ENCODE measurements at regions not wholly inside any gene's neighbourhood (a gene's known extent, or its start where the extent isn't known, plus 50 kb on each side); places are given as distances from the start of the nearest gene placed in this dataset.
"Not testable (repeated sequence)": the region's sequence is repeated elsewhere in the genome, so short reads cannot be mapped to it uniquely, and the experiment has no call there.

DNA sequence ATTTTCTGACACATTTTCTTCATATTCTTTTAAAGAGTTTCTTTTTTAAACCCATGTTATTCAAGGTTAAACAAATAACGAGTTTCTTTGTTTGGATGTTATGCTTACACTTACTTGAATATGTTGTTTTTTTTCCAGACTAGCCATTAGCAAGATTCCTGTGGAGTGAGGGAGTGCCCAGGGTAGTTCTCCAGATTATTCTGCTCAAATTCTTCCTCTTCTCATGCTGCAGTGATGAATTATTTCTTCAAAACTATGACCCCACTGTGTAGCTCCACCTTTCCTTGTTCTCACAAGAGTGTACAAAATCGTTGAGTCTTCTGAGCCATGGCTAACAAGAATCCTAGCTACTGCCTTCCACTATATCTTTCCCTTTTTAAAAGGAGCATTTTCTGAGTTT is 134.1 kb upstream of the ELOVL6 start:
- no peak overlapping the region for H3K27ac Mint-ChIP-seq (ENCODE audit: unreplicated experiment)
- H3K4me1 Mint-ChIP-seq (ENCODE audit: low read depth), result no peaks in the 10 kb centered on the region
- no peak for DNase-seq (ENCODE audit: low spot score)
- no peaks in the 10 kb centered on the region for H3K36me3 Mint-ChIP-seq (ENCODE audit: low read depth)
- H3K4me3 Mint-ChIP-seq (ENCODE audit: unreplicated experiment), result no peak overlapping the region
- no peak for TF ChIP-seq CTCF (IDR thresholded peaks at IDR 0.05)
- peaks cover 17% of the 10 kb centered on the region for H3K9me3 Mint-ChIP-seq (ENCODE audit: low read depth)
- H3K27me3 Mint-ChIP-seq (ENCODE audit: low read depth), result peaks cover 18% of the 10 kb centered on the region

GRCh38 chr4:110326426-110326825 is 128.0 kb upstream of the ELOVL6 start:
- not testable (repeated sequence) for DNase-seq (ENCODE audit: low spot score); H3K4me1 Mint-ChIP-seq (ENCODE audit: low read depth); H3K27ac Mint-ChIP-seq (ENCODE audit: unreplicated experiment); H3K36me3 Mint-ChIP-seq (ENCODE audit: low read depth); H3K4me3 Mint-ChIP-seq (ENCODE audit: unreplicated experiment)
- peaks cover 22% of the 10 kb centered on the region for H3K9me3 Mint-ChIP-seq (ENCODE audit: low read depth)
- peaks cover 23% of the 10 kb centered on the region for H3K27me3 Mint-ChIP-seq (ENCODE audit: low read depth)

DNA sequence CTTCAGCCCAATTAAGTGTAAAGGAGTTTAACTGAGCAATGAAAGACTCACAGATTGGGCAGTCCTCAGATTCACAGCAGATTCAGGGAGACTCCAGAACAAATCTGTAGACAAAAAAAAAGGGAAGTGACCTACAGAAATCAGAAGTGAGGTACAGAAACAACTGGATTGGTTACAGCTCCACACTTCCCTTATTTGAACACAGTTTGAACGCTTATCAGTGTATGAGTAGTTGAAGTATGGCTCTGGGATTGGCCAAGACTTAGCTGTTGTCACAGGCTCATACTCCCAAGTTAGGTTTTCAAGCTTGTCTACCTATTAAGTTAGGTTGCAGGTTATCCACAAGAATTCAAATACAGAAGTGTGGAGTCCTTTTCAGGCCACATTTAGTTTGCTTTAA is 112.4 kb upstream of the ELOVL6 start:
- TF ChIP-seq CTCF (IDR thresholded peaks at IDR 0.05), result no peak
- Mint-ChIP-seq H3K4me3 (ENCODE audit: unreplicated experiment) (no peak overlapping the region), H3K27me3 (ENCODE audit: low read depth) (peaks cover 2% of the 10 kb centered on the region), H3K9me3 (ENCODE audit: low read depth) (no peaks in the 10 kb centered on the region), H3K4me1 (ENCODE audit: low read depth) (peaks cover 5% of the 10 kb centered on the region), H3K36me3 (ENCODE audit: low read depth) (no peaks in the 10 kb centered on the region), H3K27ac (ENCODE audit: unreplicated experiment) (no peak overlapping the region)
- DNase-seq (ENCODE audit: low spot score), result no peak

DNA sequence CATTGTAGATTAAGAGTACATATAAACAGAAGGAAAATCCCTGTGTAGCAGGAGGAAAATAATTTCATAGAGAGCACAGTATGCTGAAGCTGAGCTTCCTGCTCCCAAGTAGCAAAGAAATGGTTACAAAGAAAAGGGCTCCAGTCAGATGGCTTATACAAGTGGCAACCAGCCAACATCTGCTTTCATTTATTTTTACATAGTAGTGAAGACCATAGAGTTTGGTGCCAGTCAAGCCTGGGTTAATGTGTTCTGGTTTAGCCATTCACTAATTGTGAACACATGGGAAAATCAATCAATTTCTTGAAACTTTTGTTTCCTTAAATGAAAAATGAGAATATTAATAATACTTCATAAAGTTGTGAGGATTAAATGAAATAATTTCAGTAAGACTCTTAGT is 111.3 kb upstream of the ELOVL6 start:
- Mint-ChIP-seq H3K27me3 (ENCODE audit: low read depth) (peaks cover 2% of the 10 kb centered on the region), H3K36me3 (ENCODE audit: low read depth) (no peaks in the 10 kb centered on the region), H3K4me3 (ENCODE audit: unreplicated experiment) (no peak overlapping the region), H3K27ac (ENCODE audit: unreplicated experiment) (no peak overlapping the region), H3K4me1 (ENCODE audit: low read depth) (peaks cover 5% of the 10 kb centered on the region), H3K9me3 (ENCODE audit: low read depth) (no peaks in the 10 kb centered on the region)
- no peak for TF ChIP-seq CTCF (IDR thresholded peaks at IDR 0.05)
- no peak for DNase-seq (ENCODE audit: low spot score)

DNA sequence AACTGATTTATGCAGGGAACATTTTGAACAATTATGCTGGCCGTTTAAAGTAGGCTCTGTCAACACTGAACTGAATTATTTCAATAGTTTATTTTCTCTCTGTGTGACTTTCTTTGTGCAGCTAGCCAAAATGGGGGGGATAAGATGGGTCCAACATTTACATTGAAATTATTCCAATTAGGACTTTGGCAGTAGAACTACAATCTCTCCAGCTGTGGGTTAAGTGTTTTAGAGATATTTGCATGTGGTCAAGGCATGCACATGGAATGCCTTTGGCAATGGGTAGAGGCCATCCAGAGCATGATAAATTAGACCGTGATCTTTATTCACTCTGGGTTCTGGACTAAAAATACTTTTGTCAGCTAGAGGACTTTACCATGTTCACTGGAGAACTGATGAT is 107.9 kb upstream of the ELOVL6 start:
- H3K4me1 Mint-ChIP-seq (ENCODE audit: low read depth), result peaks cover 5% of the 10 kb centered on the region
- H3K9me3 Mint-ChIP-seq (ENCODE audit: low read depth), result no peaks in the 10 kb centered on the region
- TF ChIP-seq CTCF (IDR thresholded peaks at IDR 0.05), result no peak
- H3K4me3 Mint-ChIP-seq (ENCODE audit: unreplicated experiment), result no peak overlapping the region
- H3K27ac Mint-ChIP-seq (ENCODE audit: unreplicated experiment), result no peak overlapping the region
- no peak for DNase-seq (ENCODE audit: low spot score)
- H3K27me3 Mint-ChIP-seq (ENCODE audit: low read depth), result peaks cover 6% of the 10 kb centered on the region
- H3K36me3 Mint-ChIP-seq (ENCODE audit: low read depth), result peaks cover 3% of the 10 kb centered on the region

DNA sequence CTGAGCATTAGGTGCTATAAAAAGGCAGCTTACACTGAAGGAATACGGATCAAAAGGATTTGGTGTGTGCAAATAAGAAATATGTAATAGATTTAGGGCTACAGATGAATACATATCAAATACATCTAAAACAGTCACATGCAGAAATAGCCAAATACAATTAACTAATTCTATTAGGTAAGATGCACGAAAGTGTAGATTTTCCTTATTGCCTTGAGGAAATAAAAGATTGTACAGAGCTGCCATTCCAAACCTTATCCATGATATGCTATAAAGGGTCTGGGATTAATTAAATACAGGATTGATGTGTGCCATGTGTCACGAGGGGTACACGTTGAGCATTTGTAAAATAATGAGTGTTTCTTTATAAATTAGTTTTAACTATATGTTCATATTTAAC is 107.0 kb upstream of the ELOVL6 start:
- H3K4me3 Mint-ChIP-seq (ENCODE audit: unreplicated experiment), result no peak overlapping the region
- H3K27me3 Mint-ChIP-seq (ENCODE audit: low read depth), result peaks cover 6% of the 10 kb centered on the region
- DNase-seq (ENCODE audit: low spot score), result no peak
- no peaks in the 10 kb centered on the region for H3K9me3 Mint-ChIP-seq (ENCODE audit: low read depth)
- H3K4me1 Mint-ChIP-seq (ENCODE audit: low read depth), result peaks cover 5% of the 10 kb centered on the region
- H3K36me3 Mint-ChIP-seq (ENCODE audit: low read depth), result peaks cover 3% of the 10 kb centered on the region
- no peak for TF ChIP-seq CTCF (IDR thresholded peaks at IDR 0.05)
- H3K27ac Mint-ChIP-seq (ENCODE audit: unreplicated experiment), result no peak overlapping the region
